Fibroblast of lung (primary cell): ENCODE measurements at regions not wholly inside any gene's neighbourhood (a gene's known extent, or its start where the extent isn't known, plus 50 kb on each side); places are given as distances from the start of the nearest gene placed in this dataset.

ENCODE experiments used
- CTCF ChIP-seq, 2 donors: IDR thresholded peaks in 1 of 2; conservative IDR thresholded peaks in 1 of 2; 1 replicate in 1 of 2; 2 replicates in 1 of 2; pipeline ENCODE4 v1.5.1; 2011 to 2012; ENCODE audit warnings: low read length in 2 of 2, control low read depth in 1 of 2, inconsistent platforms in 1 of 2, low read depth in 1 of 2, mild to moderate bottlenecking in 1 of 2
- EZH2 ChIP-seq: IDR thresholded peaks from 2 replicates; pipeline ENCODE4 v1.5.1; 2012; ENCODE audit warnings: low read length, control low read depth, mild to moderate bottlenecking; ENCODE audit errors: missing control alignments

- TF ChIP-seq CTCF (conservative IDR thresholded peaks at IDR 0.05 in 1 of 2, IDR thresholded peaks at IDR 0.05 in 1 of 2; ENCODE audit: low read depth in 1 of 2, low read length in 2 of 2) (no peak), EZH2 (no peak)
Measured at GRCh38 chr5:126031989-126032716, 391.1 kb upstream of the GRAMD2B start.
